ENCODE measurements at regions not wholly inside any gene's neighbourhood (a gene's known extent, or its start where the extent isn't known, plus 50 kb on each side); places are given as distances from the start of the nearest gene placed in this dataset.

GRCh38 chr6:90351696-90352095 is 55.1 kb upstream of the BACH2 start:
- DNase-seq (ENCODE audit: low spot score), result no peak
- in situ Hi-C loops (cut with MboI; ENCODE audit: low pct_unique_long_range_greater_than_20kb, low sequenced_read_pairs, unreplicated experiment), result no loop called here
- TF ChIP-seq, protein P1, sequence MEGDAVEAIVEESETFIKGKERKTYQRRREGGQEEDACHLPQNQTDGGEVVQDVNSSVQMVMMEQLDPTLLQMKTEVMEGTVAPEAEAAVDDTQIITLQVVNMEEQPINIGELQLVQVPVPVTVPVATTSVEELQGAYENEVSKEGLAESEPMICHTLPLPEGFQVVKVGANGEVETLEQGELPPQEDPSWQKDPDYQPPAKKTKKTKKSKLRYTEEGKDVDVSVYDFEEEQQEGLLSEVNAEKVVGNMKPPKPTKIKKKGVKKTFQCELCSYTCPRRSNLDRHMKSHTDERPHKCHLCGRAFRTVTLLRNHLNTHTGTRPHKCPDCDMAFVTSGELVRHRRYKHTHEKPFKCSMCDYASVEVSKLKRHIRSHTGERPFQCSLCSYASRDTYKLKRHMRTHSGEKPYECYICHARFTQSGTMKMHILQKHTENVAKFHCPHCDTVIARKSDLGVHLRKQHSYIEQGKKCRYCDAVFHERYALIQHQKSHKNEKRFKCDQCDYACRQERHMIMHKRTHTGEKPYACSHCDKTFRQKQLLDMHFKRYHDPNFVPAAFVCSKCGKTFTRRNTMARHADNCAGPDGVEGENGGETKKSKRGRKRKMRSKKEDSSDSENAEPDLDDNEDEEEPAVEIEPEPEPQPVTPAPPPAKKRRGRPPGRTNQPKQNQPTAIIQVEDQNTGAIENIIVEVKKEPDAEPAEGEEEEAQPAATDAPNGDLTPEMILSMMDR (IDR thresholded peaks at IDR 0.05; ENCODE audit: extremely low read depth, insufficient read depth, missing control alignments), result no peak

- TF ChIP-seq, protein P1 (IDR thresholded peaks at IDR 0.05; ENCODE audit: extremely low read depth, insufficient read depth, missing control alignments), result no peak
- in situ Hi-C loops (cut with MboI; ENCODE audit: low pct_unique_long_range_greater_than_20kb, low sequenced_read_pairs, unreplicated experiment), result no loop called here
- DNase-seq (ENCODE audit: low spot score), result no peak
Observed at GRCh38 chr6:90350689-90351554, 54.3 kb upstream of the BACH2 start.

DNA sequence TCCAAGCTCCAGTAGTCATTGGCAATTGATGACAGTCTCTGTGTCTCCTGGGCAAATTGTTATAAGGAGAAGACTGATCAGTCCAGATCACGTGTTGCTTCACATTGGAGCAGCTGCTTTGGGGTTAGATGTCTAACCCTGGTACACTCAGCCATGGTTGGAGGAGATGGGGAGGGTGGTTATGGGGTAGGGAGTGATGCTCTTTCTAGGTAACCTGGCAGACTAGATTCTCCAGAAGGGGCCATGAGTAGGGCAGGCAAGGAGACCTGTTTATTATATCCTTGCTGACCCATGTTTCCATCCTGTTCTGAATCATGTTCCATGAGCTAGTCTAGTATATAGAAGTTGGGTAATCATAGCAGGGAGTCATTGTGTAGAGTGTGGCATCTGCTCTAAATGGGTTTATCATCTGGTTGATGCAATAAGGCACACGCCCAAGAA is 50.8 kb upstream of the BACH2 start:
- in situ Hi-C loops (cut with MboI; ENCODE audit: low pct_unique_long_range_greater_than_20kb, low sequenced_read_pairs, unreplicated experiment), result no loop called here
- DNase-seq (ENCODE audit: low spot score), result no peak

GRCh38 chr6:90346729-90347128 is 50.1 kb upstream of the BACH2 start:
- in situ Hi-C loops (cut with MboI; ENCODE audit: low pct_unique_long_range_greater_than_20kb, low sequenced_read_pairs, unreplicated experiment), result no loop called here
- TF ChIP-seq, protein P1 (IDR thresholded peaks at IDR 0.05; ENCODE audit: extremely low read depth, insufficient read depth, missing control alignments), result no peak
- no peak for DNase-seq (ENCODE audit: low spot score)

More for the DNA sequence above, 50.8 kb upstream of the BACH2 start:
- TF ChIP-seq, protein P1 (IDR thresholded peaks at IDR 0.05; ENCODE audit: extremely low read depth, insufficient read depth, missing control alignments), result no peak
